ENCODE measurements at regions not wholly inside any gene's neighbourhood (a gene's known extent, or its start where the extent isn't known, plus 50 kb on each side); places are given as distances from the start of the nearest gene placed in this dataset.

DNA sequence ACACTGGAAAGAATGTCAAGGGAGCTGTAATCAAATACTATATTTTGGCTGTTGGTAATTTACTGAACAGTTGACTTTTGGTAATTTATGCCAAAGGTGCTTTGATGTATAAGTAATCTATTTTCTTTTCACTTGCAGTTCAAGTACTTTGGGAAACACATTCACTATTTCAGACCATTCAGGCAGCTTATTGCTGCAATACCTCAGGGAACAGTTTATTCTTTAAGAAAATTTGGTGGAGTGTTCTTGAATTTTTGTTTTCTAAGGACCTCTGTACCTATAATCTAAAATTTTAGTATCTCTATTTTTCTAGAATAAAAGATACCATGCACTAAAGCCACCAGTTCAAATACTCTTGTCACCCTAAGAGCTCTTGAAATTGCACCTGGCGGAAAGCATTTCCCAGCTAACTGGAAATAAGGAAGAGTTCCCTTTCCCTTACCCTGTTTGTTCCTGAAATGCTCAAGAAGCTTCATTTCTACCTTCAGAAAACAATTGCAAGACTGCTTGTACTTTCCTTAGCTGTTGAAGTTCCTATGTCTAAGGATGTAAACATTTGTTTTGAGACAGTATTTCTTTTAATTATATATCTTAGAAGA is 633.5 kb upstream of the FAT1 start (continued):
- TF ChIP-seq ZNF555 (tag by site-specific recombination; conservative IDR thresholded peaks at IDR 0.05) (no peak), BCL11B (tag by site-specific recombination; IDR thresholded peaks at IDR 0.05; ENCODE audit: low read depth) (no peak), ZNF837 (tag by site-specific recombination; IDR thresholded peaks at IDR 0.05) (no peak), PRDM1 (tag by site-specific recombination; IDR thresholded peaks at IDR 0.05) (no peak), ZBTB26 (tag by site-specific recombination; optimal IDR thresholded peaks at IDR 0.05) (no peak), ZNF629 (tag by site-specific recombination; IDR thresholded peaks at IDR 0.05) (no peak), ZFP3 (tag by site-specific recombination; IDR thresholded peaks at IDR 0.05; ENCODE audit: low read depth) (no peak), ZNF560 (tag by site-specific recombination; IDR thresholded peaks at IDR 0.05; ENCODE audit: borderline replicate concordance) (no peak)
- TF ChIP-seq, protein P1, sequence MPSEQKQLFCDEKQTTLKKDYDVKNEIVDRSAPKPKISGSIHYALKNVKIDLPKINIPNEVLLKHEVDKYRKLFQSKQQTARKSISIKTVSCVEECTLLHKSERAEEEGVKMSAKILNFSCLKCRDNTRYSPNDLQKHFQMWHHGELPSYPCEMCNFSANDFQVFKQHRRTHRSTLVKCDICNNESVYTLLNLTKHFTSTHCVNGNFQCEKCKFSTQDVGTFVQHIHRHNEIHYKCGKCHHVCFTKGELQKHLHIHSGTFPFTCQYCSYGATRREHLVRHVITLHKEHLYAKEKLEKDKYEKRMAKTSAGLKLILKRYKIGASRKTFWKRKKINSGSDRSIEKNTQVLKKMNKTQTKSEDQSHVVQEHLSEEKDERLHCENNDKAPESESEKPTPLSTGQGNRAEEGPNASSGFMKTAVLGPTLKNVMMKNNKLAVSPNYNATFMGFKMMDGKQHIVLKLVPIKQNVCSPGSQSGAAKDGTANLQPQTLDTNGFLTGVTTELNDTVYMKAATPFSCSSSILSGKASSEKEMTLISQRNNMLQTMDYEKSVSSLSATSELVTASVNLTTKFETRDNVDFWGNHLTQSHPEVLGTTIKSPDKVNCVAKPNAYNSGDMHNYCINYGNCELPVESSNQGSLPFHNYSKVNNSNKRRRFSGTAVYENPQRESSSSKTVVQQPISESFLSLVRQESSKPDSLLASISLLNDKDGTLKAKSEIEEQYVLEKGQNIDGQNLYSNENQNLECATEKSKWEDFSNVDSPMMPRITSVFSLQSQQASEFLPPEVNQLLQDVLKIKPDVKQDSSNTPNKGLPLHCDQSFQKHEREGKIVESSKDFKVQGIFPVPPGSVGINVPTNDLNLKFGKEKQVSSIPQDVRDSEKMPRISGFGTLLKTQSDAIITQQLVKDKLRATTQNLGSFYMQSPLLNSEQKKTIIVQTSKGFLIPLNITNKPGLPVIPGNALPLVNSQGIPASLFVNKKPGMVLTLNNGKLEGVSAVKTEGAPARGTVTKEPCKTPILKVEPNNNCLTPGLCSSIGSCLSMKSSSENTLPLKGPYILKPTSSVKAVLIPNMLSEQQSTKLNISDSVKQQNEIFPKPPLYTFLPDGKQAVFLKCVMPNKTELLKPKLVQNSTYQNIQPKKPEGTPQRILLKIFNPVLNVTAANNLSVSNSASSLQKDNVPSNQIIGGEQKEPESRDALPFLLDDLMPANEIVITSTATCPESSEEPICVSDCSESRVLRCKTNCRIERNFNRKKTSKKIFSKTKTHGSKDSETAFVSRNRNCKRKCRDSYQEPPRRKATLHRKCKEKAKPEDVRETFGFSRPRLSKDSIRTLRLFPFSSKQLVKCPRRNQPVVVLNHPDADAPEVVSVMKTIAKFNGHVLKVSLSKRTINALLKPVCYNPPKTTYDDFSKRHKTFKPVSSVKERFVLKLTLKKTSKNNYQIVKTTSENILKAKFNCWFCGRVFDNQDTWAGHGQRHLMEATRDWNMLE (tag by site-specific recombination; conservative IDR thresholded peaks at IDR 0.05; ENCODE audit: low read depth): no peak
- TF ChIP-seq, protein P2, sequence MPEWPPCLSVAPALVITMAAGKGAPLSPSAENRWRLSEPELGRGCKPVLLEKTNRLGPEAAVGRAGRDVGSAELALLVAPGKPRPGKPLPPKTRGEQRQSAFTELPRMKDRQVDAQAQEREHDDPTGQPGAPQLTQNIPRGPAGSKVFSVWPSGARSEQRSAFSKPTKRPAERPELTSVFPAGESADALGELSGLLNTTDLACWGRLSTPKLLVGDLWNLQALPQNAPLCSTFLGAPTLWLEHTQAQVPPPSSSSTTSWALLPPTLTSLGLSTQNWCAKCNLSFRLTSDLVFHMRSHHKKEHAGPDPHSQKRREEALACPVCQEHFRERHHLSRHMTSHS (tag by site-specific recombination; IDR thresholded peaks at IDR 0.05): no peak

- Histone ChIP-seq H3K27ac (ENCODE audit: extremely low read depth, low read depth, low read length) (no peak overlapping the region), H3K4me1 (ENCODE audit: control insufficient read depth, insufficient read depth, low read length) (no peaks in the 10 kb centered on the region), H3K36me3 (ENCODE audit: control insufficient read depth in 2 of 2, insufficient read depth in 1 of 2, low read length in 2 of 2) (no peaks in the 10 kb centered on the region), H3K9me3 (ENCODE audit: control insufficient read depth, insufficient read depth, low read depth, low read length) (no peaks in the 10 kb centered on the region), H3K4me3 (ENCODE audit: low read depth, low read length) (no peak overlapping the region)
- TF ChIP-seq ZNF202 (tag by site-specific recombination; IDR thresholded peaks at IDR 0.05; ENCODE audit: borderline replicate concordance) (no peak), ZNF239 (tag by site-specific recombination; IDR thresholded peaks at IDR 0.05) (no peak), ZNF350 (tag by site-specific recombination; IDR thresholded peaks at IDR 0.05) (no peak), OSR2 (tag by site-specific recombination; IDR thresholded peaks at IDR 0.05) (no peak), ZNF837 (tag by site-specific recombination; IDR thresholded peaks at IDR 0.05) (no peak), ZNF221 (tag by site-specific recombination; IDR thresholded peaks at IDR 0.05; ENCODE audit: borderline replicate concordance) (no peak), ZBTB20 (tag by site-specific recombination; IDR thresholded peaks at IDR 0.05) (no peak)
- TF ChIP-seq, protein P3, sequence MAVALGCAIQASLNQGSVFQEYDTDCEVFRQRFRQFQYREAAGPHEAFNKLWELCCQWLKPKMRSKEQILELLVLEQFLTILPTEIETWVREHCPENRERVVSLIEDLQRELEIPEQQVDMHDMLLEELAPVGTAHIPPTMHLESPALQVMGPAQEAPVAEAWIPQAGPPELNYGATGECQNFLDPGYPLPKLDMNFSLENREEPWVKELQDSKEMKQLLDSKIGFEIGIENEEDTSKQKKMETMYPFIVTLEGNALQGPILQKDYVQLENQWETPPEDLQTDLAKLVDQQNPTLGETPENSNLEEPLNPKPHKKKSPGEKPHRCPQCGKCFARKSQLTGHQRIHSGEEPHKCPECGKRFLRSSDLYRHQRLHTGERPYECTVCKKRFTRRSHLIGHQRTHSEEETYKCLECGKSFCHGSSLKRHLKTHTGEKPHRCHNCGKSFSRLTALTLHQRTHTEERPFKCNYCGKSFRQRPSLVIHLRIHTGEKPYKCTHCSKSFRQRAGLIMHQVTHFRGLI (tag by site-specific recombination; IDR thresholded peaks at IDR 0.05): no peak
- CTCF ChIA-PET: no interaction called here
- POLR2A ChIA-PET: no interaction called here
Observed at GRCh38 chr4:187357821-187358220, 634.2 kb upstream of the FAT1 start.

Data from HEK293 (cell line).